Activated naive CD8-positive, alpha-beta T cell treated with anti-CD3 and anti-CD28 coated beads, Interleukin-2, amount 10 ng/mL, durations not matched to agents 7 days and 5 days (primary cell): ENCODE measurements at regions not wholly inside any gene's neighbourhood (a gene's known extent, or its start where the extent isn't known, plus 50 kb on each side); places are given as distances from the start of the nearest gene placed in this dataset.
"Not testable (repeated sequence)": the region's sequence is repeated elsewhere in the genome, so short reads cannot be mapped to it uniquely, and the experiment has no call there.

Source experiments
- ATAC-seq: fragments of 150-1000 bp; cut with Tn5 transposase; one replicate; pipeline ENCODE4 v1.10.0; 2021; ENCODE audit warnings: low read depth, moderate library complexity
- POLR2A ChIA-PET: fragments of 350-600 bp; sonication (Branson Sonifier 250); formaldehyde crosslinking; loops from one replicate; lab custom pipeline; 2021; ENCODE audit warnings: antibody characterized with exemption; lab: Charles Lee
- DNase-seq: peaks from one replicate; pipeline ENCODE4 v3.0.0; 2021
- H3K27ac Mint-ChIP-seq: one replicate; pipeline ENCODE4 v1.8.0; 2022; ENCODE audit warnings: mild to moderate bottlenecking, mixed read lengths
- H3K27me3 Mint-ChIP-seq: one replicate; pipeline ENCODE4 v1.8.0; 2022; ENCODE audit warnings: mild to moderate bottlenecking, moderate library complexity, mixed read lengths
- H3K36me3 Mint-ChIP-seq: one replicate; pipeline ENCODE4 v1.8.0; 2021; ENCODE audit warnings: mild to moderate bottlenecking, mixed read lengths
- H3K4me1 Mint-ChIP-seq: one replicate; pipeline ENCODE4 v1.8.0; 2021; ENCODE audit warnings: mixed read lengths
- H3K4me3 Mint-ChIP-seq: one replicate; pipeline ENCODE4 v1.8.0; 2022; ENCODE audit warnings: mild to moderate bottlenecking, moderate library complexity, mixed read lengths
- H3K9me3 Mint-ChIP-seq: one replicate; pipeline ENCODE4 v1.8.0; 2021; ENCODE audit warnings: mixed read lengths

DNA sequence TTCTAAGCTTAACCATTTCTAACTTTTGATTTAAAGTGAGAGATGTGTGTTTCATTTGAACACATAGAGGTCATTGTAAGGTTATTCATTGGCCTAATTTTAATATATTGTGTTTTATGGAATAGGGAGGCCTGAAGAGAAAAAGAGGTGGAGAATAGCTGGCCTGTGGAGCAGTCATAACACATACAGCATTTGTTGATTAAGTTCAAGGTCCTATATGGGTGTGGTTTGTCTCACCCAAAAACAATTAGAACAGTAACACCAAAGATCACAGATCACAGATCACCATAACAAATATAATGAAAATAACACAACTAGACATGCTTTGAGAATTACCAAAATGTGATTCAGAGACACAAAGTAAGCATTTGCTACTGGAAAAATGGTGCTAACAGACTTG lies 252.4 kb upstream of the SPOPL start:
- H3K27ac Mint-ChIP-seq: no peak overlapping the region
- POLR2A ChIA-PET: no interaction called here

DNA sequence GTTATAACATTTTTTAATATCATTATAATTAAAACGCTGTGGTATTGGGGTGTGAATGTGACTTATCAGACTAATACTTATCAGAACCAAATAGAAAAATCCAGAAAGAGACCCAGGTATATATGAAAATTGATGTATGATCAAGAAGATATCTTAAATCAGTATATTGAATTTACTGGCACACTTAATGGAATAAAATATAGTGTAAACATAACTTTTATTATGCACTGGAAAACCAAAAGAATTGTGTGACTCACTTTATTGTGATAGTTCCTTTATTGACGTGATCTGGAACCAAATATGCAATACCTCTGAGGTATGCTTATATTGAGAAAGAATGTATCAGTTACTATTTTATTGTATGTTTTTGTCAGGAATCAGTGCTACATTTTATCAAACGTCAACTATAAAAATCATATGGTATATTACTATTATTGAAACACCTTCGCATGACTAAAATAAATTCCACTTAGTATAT lies 250.7 kb upstream of the SPOPL start:
- POLR2A ChIA-PET, H3K36me3 Mint-ChIP-seq, H3K27me3 Mint-ChIP-seq, H3K9me3 Mint-ChIP-seq, H3K27ac Mint-ChIP-seq, DNase-seq, H3K4me3 Mint-ChIP-seq, ATAC-seq, H3K4me1 Mint-ChIP-seq: not testable (repeated sequence)

More for the DNA sequence above, 252.4 kb upstream of the SPOPL start:
- no peaks in the 10 kb centered on the region for H3K36me3 Mint-ChIP-seq
- DNase-seq (no peak), ATAC-seq (no peak)
- no peak overlapping the region for H3K4me3 Mint-ChIP-seq
- no peaks in the 10 kb centered on the region for H3K9me3 Mint-ChIP-seq
- no peaks in the 10 kb centered on the region for H3K27me3 Mint-ChIP-seq
- no peaks in the 10 kb centered on the region for H3K4me1 Mint-ChIP-seq

DNA sequence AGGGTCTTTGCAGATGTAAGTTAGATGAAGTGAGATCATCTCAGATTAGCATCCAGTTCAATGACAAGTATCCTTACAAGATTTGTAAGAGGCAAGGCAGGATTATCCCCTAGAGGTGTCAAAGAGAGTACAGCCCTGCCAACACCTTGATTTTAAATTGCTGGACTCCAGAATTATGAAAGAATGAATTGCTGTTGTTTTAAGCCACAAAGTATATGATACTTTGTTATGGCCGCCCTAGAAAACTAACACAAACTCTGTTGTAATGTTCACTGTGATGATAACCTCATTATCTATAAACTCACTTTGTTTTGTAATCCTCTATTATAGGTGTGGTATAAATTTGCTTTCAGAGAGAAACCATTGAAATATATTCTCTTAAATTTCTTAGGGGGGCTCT lies 249.0 kb upstream of the SPOPL start:
- Mint-ChIP-seq H3K36me3 (no peaks in the 10 kb centered on the region), H3K27ac (no peak overlapping the region)
- DNase-seq: no peak

DNA sequence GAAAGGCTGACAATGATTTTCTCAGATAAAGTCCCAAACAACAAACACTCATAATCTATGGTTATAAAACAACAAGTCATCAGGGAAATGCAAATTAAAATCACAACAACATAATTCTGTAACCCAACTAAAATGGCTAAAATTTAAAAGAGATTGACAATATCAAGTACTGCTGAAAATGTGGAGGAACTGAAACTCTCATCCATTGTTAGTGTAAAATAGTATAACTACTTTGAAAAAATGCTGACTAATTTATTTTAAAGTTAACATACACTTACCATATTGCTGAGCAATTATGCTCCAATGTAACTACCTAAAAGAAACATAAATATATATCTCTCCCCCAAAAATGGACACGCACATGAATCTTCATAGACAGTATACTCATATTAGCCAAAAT lies 245.9 kb upstream of the SPOPL start:
- Mint-ChIP-seq H3K36me3 (no peaks in the 10 kb centered on the region), H3K4me3 (no peak overlapping the region), H3K27me3 (no peaks in the 10 kb centered on the region), H3K9me3 (no peaks in the 10 kb centered on the region), H3K27ac (no peak overlapping the region), H3K4me1 (no peaks in the 10 kb centered on the region)
- POLR2A ChIA-PET: no interaction called here
- ATAC-seq: no peak
- DNase-seq: no peak

More for the DNA sequence above, 249.0 kb upstream of the SPOPL start:
- Mint-ChIP-seq H3K4me1 (no peaks in the 10 kb centered on the region), H3K4me3 (no peak overlapping the region), H3K27me3 (no peaks in the 10 kb centered on the region), H3K9me3 (no peaks in the 10 kb centered on the region)
- no peak for ATAC-seq
- POLR2A ChIA-PET: no interaction called here

DNA sequence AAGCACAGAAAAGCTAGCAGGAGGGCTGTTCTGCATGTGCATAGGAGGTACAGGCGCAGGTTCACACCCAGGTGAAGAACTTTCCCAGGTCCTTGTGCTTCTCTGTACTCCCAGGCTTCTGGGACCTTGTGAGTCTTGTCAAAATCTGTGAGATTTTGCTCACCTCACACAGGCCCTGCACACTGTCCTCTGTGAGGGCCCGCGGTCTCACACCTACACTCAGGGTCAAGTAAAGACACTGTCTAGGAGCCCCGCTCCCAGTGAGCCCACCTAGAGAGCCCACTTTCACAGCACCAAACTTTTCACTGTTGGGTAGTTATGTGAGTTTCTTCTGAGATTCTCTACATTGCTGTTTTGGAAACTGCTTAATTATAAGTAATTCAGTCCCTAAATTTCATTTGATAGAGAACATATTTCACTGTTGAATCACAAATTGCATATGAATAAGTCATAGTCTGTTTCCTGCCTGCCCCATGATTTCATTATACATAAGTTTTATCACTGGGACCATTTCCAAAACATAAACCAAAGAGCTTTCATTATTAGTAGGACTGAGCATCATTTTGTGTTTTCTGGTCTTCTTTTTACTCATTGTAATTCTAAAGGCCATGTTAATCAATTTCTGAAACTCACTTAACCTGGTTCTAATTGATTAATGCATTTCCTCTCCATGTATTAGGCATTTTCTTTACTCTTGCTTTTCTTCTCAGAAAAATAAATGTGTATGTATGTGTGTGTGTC lies 234.2 kb upstream of the SPOPL start:
- Mint-ChIP-seq H3K36me3 (no peaks in the 10 kb centered on the region), H3K4me3 (no peak overlapping the region), H3K27ac (no peak overlapping the region), H3K9me3 (peaks cover 3% of the 10 kb centered on the region), H3K4me1 (no peaks in the 10 kb centered on the region), H3K27me3 (no peaks in the 10 kb centered on the region)
- POLR2A ChIA-PET: no interaction called here
- ATAC-seq (no peak), DNase-seq (no peak)

DNA sequence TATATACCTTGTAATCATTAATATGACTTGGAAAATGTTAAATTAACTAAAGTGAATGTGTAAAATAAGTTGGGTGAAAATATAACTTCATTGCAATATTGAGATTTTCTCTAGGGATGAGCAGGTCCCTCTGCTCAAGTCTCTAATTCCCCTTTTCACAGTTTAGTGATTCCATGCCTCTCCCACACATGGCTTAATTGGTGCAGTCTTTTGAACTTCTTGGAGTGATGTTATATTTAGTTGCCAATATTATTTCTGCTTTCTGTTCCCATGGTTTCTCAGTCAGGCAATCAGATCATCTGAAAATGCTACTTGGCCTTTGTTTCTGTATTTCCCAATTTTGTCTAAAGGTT lies 233.7 kb upstream of the SPOPL start:
- Mint-ChIP-seq H3K36me3 (no peaks in the 10 kb centered on the region), H3K27ac (no peak overlapping the region), H3K4me1 (no peaks in the 10 kb centered on the region), H3K4me3 (no peak overlapping the region), H3K9me3 (peaks cover 1% of the 10 kb centered on the region), H3K27me3 (no peaks in the 10 kb centered on the region)
- DNase-seq: no peak
- no peak for ATAC-seq
- POLR2A ChIA-PET: no interaction called here

DNA sequence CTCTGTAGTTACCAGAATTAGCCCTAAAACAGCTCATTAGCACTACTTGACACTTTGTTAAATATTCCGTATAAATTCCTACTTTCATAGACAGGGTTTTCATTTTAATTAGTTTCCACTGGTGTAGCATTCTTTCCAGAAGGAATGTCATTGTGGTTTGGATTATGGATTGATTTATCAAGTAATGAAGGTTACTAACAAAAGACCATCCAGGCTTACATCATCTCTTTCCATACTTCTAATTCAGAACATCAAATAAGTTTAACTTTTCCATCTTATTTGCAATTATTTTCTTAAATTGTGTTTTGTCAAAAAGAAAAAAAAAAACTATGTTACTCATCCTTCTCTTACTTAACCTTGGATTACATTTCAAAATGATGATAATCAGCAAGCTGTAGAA lies 231.8 kb upstream of the SPOPL start:
- no peak for DNase-seq
- H3K4me1 Mint-ChIP-seq: no peaks in the 10 kb centered on the region

DNA sequence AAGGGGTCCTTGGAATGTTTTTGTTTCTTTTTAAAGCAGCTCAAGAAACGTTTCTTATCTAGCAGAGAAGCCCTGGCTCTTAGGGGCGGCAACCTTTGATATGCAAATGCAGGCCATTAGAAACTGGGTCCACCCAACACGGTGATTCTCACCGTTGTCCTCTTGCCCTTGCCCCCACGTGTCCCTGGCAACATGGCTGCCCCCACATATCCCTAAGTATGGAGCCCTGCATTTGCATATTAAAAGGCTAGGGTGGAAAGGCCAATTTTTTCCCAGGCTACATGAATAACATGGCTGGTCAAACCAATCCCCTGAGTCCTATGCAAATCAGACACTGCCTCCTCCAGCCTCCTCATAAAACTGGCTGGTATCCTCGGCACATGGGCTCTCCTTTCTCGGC lies 230.1 kb upstream of the SPOPL start:
- DNase-seq: no peak
- POLR2A ChIA-PET: no interaction called here
- Mint-ChIP-seq H3K4me1 (no peaks in the 10 kb centered on the region), H3K4me3 (no peak overlapping the region), H3K9me3 (peaks cover 1% of the 10 kb centered on the region), H3K27ac (no peak overlapping the region), H3K36me3 (no peaks in the 10 kb centered on the region), H3K27me3 (no peaks in the 10 kb centered on the region)
- ATAC-seq: no peak

More for the DNA sequence above, 231.8 kb upstream of the SPOPL start:
- no peaks in the 10 kb centered on the region for H3K36me3 Mint-ChIP-seq
- no peak for ATAC-seq
- H3K4me3 Mint-ChIP-seq: no peak overlapping the region
- H3K27ac Mint-ChIP-seq: no peak overlapping the region
- POLR2A ChIA-PET: no interaction called here
- no peaks in the 10 kb centered on the region for H3K27me3 Mint-ChIP-seq
- peaks cover 1% of the 10 kb centered on the region for H3K9me3 Mint-ChIP-seq

DNA sequence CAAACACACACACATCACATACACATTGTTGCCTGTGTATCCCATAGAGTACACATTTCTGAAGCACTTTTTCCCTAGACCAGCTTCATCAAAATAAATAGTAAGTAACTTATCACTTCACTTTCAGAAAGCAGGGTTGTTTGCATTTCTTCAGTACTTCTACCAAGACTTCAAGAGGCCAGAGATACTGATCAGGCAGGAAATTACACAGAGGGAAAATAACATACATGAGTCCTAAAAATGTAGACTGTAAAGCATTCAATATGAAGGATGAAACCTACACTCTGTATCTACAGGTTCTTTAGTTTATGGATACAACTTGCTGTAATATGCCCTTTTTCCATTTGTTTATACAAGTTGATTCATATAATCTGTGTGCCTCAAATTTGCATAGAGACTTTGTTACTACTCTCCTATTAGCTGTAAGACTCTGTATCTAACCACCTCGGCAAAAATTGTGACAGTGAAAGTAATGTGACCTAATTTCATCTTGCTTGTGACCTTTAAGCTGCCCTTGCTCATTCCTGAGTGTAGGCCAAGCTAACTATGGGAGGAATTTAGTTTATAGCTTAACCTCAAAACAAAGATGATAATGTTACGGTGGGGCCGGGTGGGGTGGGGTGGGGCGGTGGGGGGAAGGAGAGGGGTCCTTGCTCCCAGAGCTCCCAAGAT lies 228.9 kb upstream of the SPOPL start:
- Mint-ChIP-seq H3K9me3 (peaks cover 1% of the 10 kb centered on the region), H3K27me3 (no peaks in the 10 kb centered on the region), H3K27ac (no peak overlapping the region), H3K36me3 (no peaks in the 10 kb centered on the region), H3K4me1 (no peaks in the 10 kb centered on the region), H3K4me3 (no peak overlapping the region)
- POLR2A ChIA-PET: no interaction called here
- ATAC-seq (no peak), DNase-seq (no peak)

DNA sequence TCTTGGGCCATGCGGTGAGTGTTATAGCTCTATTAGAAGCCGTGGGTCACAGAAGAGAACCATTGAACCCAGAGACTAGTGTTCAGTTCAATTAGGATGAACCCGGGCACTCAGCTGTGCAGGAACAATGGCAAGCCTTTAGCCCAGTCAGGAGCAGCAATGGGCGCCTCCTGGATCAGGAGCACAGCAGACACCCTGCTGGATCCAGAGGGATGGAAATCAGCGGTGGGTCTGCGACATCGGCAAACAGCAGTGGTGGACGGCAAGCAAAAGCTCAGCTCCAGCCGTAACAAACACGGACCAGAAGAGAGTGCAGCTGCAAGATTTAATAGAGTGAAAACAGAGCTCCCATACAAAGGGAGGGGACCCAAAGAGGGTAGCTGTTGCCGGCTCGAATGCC lies 228.3 kb upstream of the SPOPL start:
- ATAC-seq, H3K4me3 Mint-ChIP-seq, POLR2A ChIA-PET, H3K27me3 Mint-ChIP-seq, H3K36me3 Mint-ChIP-seq, H3K27ac Mint-ChIP-seq, H3K9me3 Mint-ChIP-seq, H3K4me1 Mint-ChIP-seq, DNase-seq: not testable (repeated sequence)

DNA sequence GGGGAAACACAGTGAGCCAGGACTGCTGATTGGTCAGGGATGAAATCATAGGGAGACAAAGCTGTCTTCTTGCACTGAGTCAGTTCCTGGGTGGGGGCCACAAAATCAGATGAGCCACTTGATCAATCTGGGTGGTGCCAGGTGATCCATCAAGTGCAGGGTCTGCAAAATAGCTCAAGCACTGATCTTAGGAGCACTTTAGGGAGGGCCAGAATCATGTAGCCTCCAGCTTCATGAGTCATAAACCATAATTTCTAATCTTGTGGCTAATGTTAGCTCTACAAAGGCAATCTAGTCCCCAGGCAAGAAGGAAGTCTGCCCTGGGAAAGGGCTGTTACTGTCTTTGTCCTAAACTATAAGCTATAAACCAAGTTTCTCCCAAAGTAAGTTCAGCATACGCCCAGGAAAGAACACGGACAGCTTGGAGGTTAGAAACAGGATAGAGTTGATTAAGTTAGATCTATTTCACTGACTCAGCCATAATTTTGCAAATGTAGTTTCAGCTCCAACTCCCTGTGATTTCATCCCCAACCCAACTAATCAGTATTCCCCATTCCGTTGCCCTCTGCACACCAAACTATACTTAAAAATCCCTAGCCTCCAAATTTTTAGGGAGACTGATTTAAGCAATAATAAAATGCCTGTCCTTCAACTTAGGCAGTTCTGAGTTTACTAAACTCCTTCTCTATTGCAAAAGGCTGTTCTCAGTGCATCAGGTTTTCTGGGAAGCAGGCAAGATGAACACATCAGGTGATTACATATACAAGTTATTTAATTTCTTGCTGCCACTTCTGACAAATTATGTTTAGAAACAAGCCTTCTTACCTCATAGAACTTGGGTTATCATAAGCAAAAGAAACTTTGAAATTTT lies 226.9 kb upstream of the SPOPL start:
- no peaks in the 10 kb centered on the region for H3K27me3 Mint-ChIP-seq
- ATAC-seq (no peak), DNase-seq (no peak)
- H3K4me1 Mint-ChIP-seq: no peaks in the 10 kb centered on the region
- POLR2A ChIA-PET: no interaction called here
- H3K27ac Mint-ChIP-seq: no peak overlapping the region
- H3K36me3 Mint-ChIP-seq: no peaks in the 10 kb centered on the region
- H3K4me3 Mint-ChIP-seq: no peak overlapping the region
- no peaks in the 10 kb centered on the region for H3K9me3 Mint-ChIP-seq

DNA sequence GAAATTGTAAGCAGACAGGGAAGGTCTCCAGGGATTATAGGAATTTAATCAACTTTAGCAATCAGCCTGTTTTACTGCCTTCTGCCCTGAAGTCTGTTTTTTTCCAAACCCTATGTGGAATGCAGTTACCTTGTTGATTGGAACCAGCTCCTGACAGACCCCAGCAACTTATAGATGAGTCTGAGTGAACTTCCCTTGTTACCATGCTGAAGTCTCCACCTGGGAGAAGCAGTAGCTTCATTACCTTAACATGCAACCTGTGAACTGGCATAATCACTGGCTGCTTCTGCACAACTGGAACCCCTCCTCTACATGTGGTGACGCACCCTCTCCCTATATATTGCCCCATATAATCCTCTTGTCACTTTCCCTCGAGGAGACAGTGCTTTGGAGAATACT lies 226.3 kb upstream of the SPOPL start:
- Mint-ChIP-seq H3K36me3 (no peaks in the 10 kb centered on the region), H3K9me3 (no peaks in the 10 kb centered on the region), H3K27ac (no peak overlapping the region), H3K4me1 (no peaks in the 10 kb centered on the region), H3K27me3 (no peaks in the 10 kb centered on the region), H3K4me3 (no peak overlapping the region)
- DNase-seq: no peak
- no peak for ATAC-seq
- POLR2A ChIA-PET: no interaction called here

DNA sequence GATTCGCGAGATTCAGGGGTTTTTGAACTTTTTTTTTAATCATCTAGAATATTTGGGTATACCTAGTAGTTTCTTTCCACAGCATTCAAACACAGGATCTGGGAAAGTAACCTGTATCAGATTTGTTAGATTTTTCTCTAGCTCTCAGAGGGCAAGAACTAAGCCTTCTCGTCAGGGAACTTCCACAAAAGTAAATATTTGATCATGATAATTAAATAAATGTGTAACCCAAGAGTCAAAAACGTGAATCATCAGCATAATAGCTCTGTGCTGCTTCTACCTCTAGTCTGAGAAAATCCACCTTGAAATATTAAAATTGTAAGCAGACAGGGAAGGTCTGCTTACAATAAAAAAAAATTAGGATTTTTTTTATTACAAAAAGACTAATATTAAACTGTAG lies 225.7 kb upstream of the SPOPL start:
- ATAC-seq (no peak), DNase-seq (no peak)
- Mint-ChIP-seq H3K4me1 (no peaks in the 10 kb centered on the region), H3K27me3 (no peaks in the 10 kb centered on the region), H3K4me3 (no peak overlapping the region), H3K27ac (no peak overlapping the region), H3K9me3 (no peaks in the 10 kb centered on the region), H3K36me3 (no peaks in the 10 kb centered on the region)
- POLR2A ChIA-PET: no interaction called here
